ENCODE measurements at regions not wholly inside any gene's neighbourhood (a gene's known extent, or its start where the extent isn't known, plus 50 kb on each side); places are given as distances from the start of the nearest gene placed in this dataset.

DNA sequence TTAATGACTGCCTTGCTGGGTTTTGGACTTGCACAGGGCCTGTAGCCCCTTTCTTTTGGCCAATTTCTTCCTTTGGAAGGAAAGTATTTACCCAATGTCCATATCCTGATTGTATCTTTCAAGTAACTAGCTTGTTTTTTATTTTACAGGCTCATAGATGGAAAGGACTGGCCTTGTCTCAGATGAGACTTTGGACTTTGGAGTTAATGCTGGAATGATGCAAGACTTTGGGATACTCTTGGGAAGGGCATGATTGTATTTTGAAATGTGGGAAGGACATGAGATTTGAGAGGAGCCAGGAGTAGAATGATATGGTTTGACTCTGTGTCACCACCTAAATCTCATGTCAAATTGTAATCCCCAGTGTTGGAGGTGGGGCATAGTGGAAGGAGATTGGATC lies 140.1 kb downstream of the C1orf94 start:
- TF ChIP-seq EZH2 (IDR thresholded peaks at IDR 0.05; ENCODE audit: borderline replicate concordance, low read length) = no peak
- TF ChIP-seq, protein P1, sequence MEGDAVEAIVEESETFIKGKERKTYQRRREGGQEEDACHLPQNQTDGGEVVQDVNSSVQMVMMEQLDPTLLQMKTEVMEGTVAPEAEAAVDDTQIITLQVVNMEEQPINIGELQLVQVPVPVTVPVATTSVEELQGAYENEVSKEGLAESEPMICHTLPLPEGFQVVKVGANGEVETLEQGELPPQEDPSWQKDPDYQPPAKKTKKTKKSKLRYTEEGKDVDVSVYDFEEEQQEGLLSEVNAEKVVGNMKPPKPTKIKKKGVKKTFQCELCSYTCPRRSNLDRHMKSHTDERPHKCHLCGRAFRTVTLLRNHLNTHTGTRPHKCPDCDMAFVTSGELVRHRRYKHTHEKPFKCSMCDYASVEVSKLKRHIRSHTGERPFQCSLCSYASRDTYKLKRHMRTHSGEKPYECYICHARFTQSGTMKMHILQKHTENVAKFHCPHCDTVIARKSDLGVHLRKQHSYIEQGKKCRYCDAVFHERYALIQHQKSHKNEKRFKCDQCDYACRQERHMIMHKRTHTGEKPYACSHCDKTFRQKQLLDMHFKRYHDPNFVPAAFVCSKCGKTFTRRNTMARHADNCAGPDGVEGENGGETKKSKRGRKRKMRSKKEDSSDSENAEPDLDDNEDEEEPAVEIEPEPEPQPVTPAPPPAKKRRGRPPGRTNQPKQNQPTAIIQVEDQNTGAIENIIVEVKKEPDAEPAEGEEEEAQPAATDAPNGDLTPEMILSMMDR (IDR thresholded peaks at IDR 0.05; ENCODE audit: low read length) = no peak
- Histone ChIP-seq H3K27ac (ENCODE audit: low read depth, low read length, poor library complexity, severe bottlenecking) (no peak overlapping the region), H3K9me2 (ENCODE audit: low read depth, low read length) (no peaks in the 10 kb centered on the region)

DNA sequence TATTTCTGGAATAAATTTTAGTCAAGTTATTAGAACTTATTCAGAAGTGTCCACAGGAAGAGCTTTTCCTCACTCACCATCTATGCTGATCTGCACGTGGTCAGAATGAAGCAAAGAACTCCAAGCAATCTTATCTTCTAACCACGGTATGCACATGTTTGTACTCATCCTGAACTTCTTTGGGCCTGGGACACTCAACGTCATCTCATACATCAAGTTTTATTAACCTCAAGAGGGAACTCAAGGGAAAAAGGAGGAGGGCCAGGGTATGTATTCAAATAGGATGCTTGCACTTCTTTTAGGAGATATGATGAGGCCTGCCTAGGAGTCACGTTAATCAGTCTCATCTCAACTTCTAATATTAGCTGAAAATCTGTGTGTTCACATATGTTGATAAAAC lies 142.5 kb downstream of the C1orf94 start:
- Histone ChIP-seq H3K36me3 (ENCODE audit: insufficient read depth, low read length) (no peaks in the 10 kb centered on the region), H3F3A (ENCODE audit: insufficient read depth, low read length) (no peaks in the 10 kb centered on the region), H3K9me3 (ENCODE audit: low read length) (0 out of 2 replicates have a peak, but pooled peaks cover 2% of the 10 kb centered on the region), H3K79me2 (ENCODE audit: insufficient read depth, low read length) (no peaks in the 10 kb centered on the region), H3K4me1 (ENCODE audit: insufficient read depth, low read length, severe bottlenecking) (no peaks in the 10 kb centered on the region), H2AFZ (ENCODE audit: low read length) (no peak overlapping the region), H3K9ac (ENCODE audit: low read length) (no peak overlapping the region), H3K27me3 (ENCODE audit: insufficient read depth, low read length) (no peaks in the 10 kb centered on the region), H3K4me2 (ENCODE audit: low read length) (no peak overlapping the region), H4K20me1 (ENCODE audit: insufficient read depth, low read length) (no peaks in the 10 kb centered on the region), H3K9me2 (ENCODE audit: low read depth, low read length) (no peaks in the 10 kb centered on the region), H3K27ac (ENCODE audit: low read depth, low read length, poor library complexity, severe bottlenecking) (no peak overlapping the region), H3K4me3 (ENCODE audit: low read depth, low read length, poor library complexity, severe bottlenecking) (no peak overlapping the region)
- no peak for TF ChIP-seq EZH2 (IDR thresholded peaks at IDR 0.05; ENCODE audit: borderline replicate concordance, low read length)
- TF ChIP-seq, protein P1 (IDR thresholded peaks at IDR 0.05; ENCODE audit: low read length) = no peak

More for the DNA sequence above, 140.1 kb downstream of the C1orf94 start:
- no peaks in the 10 kb centered on the region for H4K20me1 ChIP-seq (ENCODE audit: insufficient read depth, low read length)
- no peak overlapping the region for H3K9ac ChIP-seq (ENCODE audit: low read length)
- no peak overlapping the region for H3K4me3 ChIP-seq (ENCODE audit: low read depth, low read length, poor library complexity, severe bottlenecking)
- H3K79me2 ChIP-seq (ENCODE audit: insufficient read depth, low read length) = no peaks in the 10 kb centered on the region
- no peaks in the 10 kb centered on the region for H3F3A ChIP-seq (ENCODE audit: insufficient read depth, low read length)
- 0 out of 2 replicates have a peak, but pooled peaks cover 2% of the 10 kb centered on the region for H3K9me3 ChIP-seq (ENCODE audit: low read length)
- no peak overlapping the region for H2AFZ ChIP-seq (ENCODE audit: low read length)
- no peaks in the 10 kb centered on the region for H3K4me1 ChIP-seq (ENCODE audit: insufficient read depth, low read length, severe bottlenecking)
- H3K36me3 ChIP-seq (ENCODE audit: insufficient read depth, low read length) = no peaks in the 10 kb centered on the region
- H3K27me3 ChIP-seq (ENCODE audit: insufficient read depth, low read length) = no peaks in the 10 kb centered on the region
- no peak overlapping the region for H3K4me2 ChIP-seq (ENCODE audit: low read length)

DNA sequence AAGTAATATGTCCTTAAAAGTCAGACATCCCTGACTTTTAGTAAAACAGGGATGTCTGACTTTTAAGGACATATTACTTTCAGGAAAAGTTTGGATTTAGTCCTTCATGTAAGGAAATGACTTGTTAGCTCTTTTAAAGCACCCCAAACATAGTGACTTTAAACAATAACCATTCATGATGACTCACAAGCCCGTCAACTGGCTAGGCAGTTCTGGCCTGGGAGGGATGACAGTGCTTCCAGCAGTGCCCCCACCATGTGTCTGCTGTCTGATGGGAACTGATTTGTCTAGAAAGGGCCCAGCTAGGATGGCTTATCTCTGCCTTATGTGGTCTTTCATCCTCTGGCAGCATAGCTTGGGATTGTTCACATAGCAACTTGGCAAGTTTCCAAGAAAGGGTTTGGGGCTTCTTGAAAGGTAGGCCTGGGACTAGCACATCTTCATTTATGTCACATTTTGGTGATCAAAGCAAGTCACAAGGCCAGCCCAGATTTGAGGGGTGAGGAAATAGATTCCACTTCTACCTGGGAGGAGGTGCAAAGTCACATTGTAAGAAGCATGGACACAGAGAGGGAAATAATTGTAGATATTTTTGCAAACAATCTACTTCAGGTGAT lies 143.5 kb downstream of the C1orf94 start:
- Histone ChIP-seq H3K36me3 (ENCODE audit: insufficient read depth, low read length) (no peaks in the 10 kb centered on the region), H3K9me3 (ENCODE audit: low read length) (0 out of 2 replicates have a peak, but pooled peaks cover 2% of the 10 kb centered on the region), H3K4me1 (ENCODE audit: insufficient read depth, low read length, severe bottlenecking) (no peaks in the 10 kb centered on the region), H3F3A (ENCODE audit: insufficient read depth, low read length) (no peaks in the 10 kb centered on the region), H3K9ac (ENCODE audit: low read length) (no peak overlapping the region), H2AFZ (ENCODE audit: low read length) (no peak overlapping the region), H3K79me2 (ENCODE audit: insufficient read depth, low read length) (no peaks in the 10 kb centered on the region), H3K4me2 (ENCODE audit: low read length) (no peak overlapping the region), H4K20me1 (ENCODE audit: insufficient read depth, low read length) (no peaks in the 10 kb centered on the region), H3K27ac (ENCODE audit: low read depth, low read length, poor library complexity, severe bottlenecking) (no peak overlapping the region), H3K4me3 (ENCODE audit: low read depth, low read length, poor library complexity, severe bottlenecking) (no peak overlapping the region), H3K27me3 (ENCODE audit: insufficient read depth, low read length) (no peaks in the 10 kb centered on the region), H3K9me2 (ENCODE audit: low read depth, low read length) (no peaks in the 10 kb centered on the region)
- TF ChIP-seq, protein P1 (IDR thresholded peaks at IDR 0.05; ENCODE audit: low read length) = no peak
- TF ChIP-seq EZH2 (IDR thresholded peaks at IDR 0.05; ENCODE audit: borderline replicate concordance, low read length) = no peak
